Kidney glomerular epithelial cell (primary cell): ENCODE measurements at regions not wholly inside any gene's neighbourhood (a gene's known extent, or its start where the extent isn't known, plus 50 kb on each side); places are given as distances from the start of the nearest gene placed in this dataset.

Experiments used
- DNase-seq: peaks from one replicate; lab custom pipeline; 2025; lab: John Stamatoyannopoulos, UW

GRCh38 chr15:38046257-38047051, 112.0 kb downstream of the TMCO5A start:
- DNase-seq: no peak

- no peak for DNase-seq
Measured at GRCh38 chr15:38048001-38048455, 113.6 kb downstream of the TMCO5A start.

- no peak for DNase-seq
Measured at GRCh38 chr15:38049891-38050290, 115.5 kb downstream of the TMCO5A start.

GRCh38 chr15:38050529-38051448, 116.3 kb downstream of the TMCO5A start:
- peak; percentile 73 for DNase-seq

GRCh38 chr15:38053205-38053604, 118.8 kb downstream of the TMCO5A start:
- DNase-seq: no peak

GRCh38 chr15:38053776-38054175, 119.3 kb downstream of the TMCO5A start:
- no peak for DNase-seq

- no peak for DNase-seq
Measured at GRCh38 chr15:38054488-38054887, 120.0 kb downstream of the TMCO5A start.

- no peak for DNase-seq
Measured at GRCh38 chr15:38058596-38059075, 124.2 kb downstream of the TMCO5A start.

GRCh38 chr15:38059665-38060064, 125.2 kb downstream of the TMCO5A start:
- DNase-seq: no peak

GRCh38 chr15:38061856-38062649, 127.6 kb downstream of the TMCO5A start:
- DNase-seq: no peak

GRCh38 chr15:38062696-38063095, 128.3 kb downstream of the TMCO5A start:
- no peak for DNase-seq

GRCh38 chr15:38065721-38066345, 131.4 kb downstream of the TMCO5A start:
- DNase-seq: no peak

GRCh38 chr15:38066612-38067011, 132.2 kb downstream of the TMCO5A start:
- no peak for DNase-seq

GRCh38 chr15:38068626-38069391, 134.4 kb downstream of the TMCO5A start:
- DNase-seq: peak; percentile 63

- DNase-seq: peak; percentile 27
Measured at GRCh38 chr15:38069511-38070011, 135.1 kb downstream of the TMCO5A start.

GRCh38 chr15:38070778-38071177, 136.3 kb downstream of the TMCO5A start:
- no peak for DNase-seq

GRCh38 chr15:38071211-38071972, 137.0 kb downstream of the TMCO5A start:
- DNase-seq: no peak

GRCh38 chr15:38072007-38072347, 137.5 kb downstream of the TMCO5A start:
- no peak for DNase-seq

- peak; percentile 55 for DNase-seq
Measured at GRCh38 chr15:38072348-38073177, 138.1 kb downstream of the TMCO5A start.
